GM19463 (cell line): ENCODE measurements at regions not wholly inside any gene's neighbourhood (a gene's known extent, or its start where the extent isn't known, plus 50 kb on each side); places are given as distances from the start of the nearest gene placed in this dataset.

Experiments
- ATAC-seq: cut with Tn5 transposase; IDR thresholded peaks from one replicate; pipeline ENCODE4 v1.9.1; 2021; ENCODE audit warnings: mild to moderate bottlenecking, moderate library complexity; ENCODE audit not compliant: unreplicated experiment

DNA sequence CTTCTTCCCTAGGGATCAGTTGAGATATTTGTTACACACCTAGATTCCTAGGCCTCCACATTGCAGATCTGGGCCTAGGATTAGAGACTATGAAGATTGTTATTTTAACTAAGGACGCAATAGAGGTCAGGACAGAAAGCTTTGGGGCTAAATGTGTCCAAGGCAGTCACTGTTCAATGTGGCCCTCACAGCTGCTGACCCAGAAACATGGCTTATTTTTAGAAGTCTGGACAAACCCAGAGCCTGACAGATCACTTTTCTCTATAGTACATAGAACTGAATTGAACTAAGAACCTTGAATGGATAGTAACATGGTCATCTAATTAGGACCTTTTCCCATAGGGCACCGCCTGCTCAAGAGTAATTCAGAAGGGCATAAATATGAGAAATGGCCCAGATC, 146.6 kb upstream of the AUTS2 start:
- ATAC-seq, result no peak

DNA sequence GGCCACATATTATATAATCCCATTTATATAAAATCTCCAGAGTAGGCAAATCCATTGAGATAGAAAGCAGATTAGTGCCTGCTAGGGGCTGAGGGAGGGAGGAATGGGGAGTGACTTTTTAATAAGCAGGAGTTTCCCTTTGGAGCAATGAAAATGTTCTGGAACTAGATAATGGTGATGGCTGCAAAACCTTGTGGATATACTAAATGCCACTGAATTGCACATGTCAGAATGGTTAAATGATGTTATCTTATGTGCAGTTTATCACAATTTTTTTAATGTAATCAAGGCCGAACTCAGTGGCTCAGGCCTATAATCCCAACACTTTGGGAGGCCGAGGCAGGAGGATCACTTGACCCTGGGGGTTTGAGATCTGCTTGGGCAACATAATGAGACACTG, 145.5 kb upstream of the AUTS2 start:
- no peak for ATAC-seq

GRCh38 chr7:69457595-69458504, 140.4 kb upstream of the AUTS2 start:
- no peak for ATAC-seq

GRCh38 chr7:69464035-69464434, 134.2 kb upstream of the AUTS2 start:
- ATAC-seq, result no peak

- no peak for ATAC-seq
Observed at GRCh38 chr7:69465262-69465661, 133.0 kb upstream of the AUTS2 start.

GRCh38 chr7:69467826-69468225, 130.4 kb upstream of the AUTS2 start:
- no peak for ATAC-seq

DNA sequence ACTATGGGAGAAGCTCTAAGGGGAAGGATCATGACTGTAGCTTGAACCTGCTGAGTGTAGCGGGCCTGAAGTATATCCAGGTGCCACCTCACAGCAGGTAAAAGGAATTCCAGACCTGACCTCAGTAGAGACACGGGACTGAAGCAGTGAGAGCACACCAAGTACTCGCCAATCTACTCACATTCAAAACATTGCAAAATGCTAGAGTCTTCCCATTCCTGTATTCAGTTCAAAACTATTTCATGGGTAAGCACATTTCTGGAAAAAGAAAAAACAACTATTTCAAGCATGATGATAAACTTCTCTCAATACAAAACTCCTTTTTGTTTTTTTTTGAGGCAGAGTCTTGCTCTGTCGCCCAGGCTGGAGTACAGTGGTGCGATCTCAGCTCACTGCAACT, 121.9 kb upstream of the AUTS2 start:
- no peak for ATAC-seq

DNA sequence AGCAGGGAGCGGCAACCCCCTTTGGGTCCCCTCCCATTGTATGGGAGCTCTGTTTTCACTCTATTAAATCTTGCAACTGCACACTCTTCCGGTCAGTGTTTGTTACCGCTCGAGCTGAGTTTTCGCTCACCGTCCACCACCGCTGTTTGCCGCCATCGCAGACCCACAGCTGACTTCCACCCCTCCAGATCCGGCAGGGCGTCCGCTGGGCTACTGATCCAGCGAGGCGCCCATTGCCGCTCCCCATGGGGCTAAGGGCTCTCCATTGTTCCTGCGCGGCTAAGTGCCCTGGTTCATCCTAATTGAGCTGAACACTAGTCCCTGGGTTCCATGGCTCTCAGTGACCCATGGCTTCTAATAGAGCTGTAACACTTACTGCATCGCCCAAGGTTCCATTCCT, 115.6 kb upstream of the AUTS2 start:
- no peak for ATAC-seq

- ATAC-seq, result no peak
Observed at GRCh38 chr7:69489533-69489932, 108.7 kb upstream of the AUTS2 start.

- no peak for ATAC-seq
Observed at GRCh38 chr7:69498671-69499070, 99.6 kb upstream of the AUTS2 start.

- no peak for ATAC-seq
Observed at GRCh38 chr7:69502358-69502757, 95.9 kb upstream of the AUTS2 start.

GRCh38 chr7:69504733-69505420, 93.4 kb upstream of the AUTS2 start:
- no peak for ATAC-seq

DNA sequence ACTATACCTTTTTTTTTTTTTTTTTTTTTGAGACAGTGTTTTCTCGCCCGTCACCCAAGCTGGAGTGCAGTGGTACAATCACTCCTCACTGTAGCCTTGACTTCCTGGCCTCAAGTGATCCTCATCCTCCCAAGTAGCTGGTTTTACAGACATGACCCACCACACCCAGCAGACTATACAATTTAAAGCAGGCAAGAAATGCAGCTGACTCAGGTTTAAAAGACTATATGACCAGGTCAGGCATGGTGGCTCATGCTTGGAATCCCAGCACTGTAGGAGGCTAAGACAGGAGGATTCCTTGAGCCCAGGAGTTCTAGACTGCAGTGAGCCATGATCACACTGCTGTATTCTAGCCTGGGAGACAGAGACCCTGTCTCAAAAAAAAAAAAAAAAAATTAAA, 89.5 kb upstream of the AUTS2 start:
- ATAC-seq, result no peak

DNA sequence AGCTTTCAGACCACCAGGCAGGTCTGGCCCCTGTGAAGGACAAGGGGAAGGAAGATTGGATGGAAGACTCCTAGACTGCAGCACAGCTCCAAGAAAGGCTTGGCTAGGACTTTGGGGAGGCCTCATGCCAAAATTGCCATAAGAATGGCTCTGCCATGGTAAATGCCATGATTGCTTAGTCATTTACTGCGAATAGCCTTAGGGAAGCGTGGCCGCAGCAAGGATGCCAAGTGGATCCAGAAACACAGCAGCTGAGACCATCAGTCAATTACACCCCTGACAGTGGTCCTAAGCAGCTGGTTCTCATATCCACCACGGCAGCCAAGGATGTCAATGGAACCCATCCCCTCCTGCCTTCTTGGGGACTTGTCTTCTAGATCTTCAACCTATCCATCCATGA, 88.2 kb upstream of the AUTS2 start:
- ATAC-seq, result no peak

GRCh38 chr7:69515495-69516212, 82.6 kb upstream of the AUTS2 start:
- no peak for ATAC-seq

DNA sequence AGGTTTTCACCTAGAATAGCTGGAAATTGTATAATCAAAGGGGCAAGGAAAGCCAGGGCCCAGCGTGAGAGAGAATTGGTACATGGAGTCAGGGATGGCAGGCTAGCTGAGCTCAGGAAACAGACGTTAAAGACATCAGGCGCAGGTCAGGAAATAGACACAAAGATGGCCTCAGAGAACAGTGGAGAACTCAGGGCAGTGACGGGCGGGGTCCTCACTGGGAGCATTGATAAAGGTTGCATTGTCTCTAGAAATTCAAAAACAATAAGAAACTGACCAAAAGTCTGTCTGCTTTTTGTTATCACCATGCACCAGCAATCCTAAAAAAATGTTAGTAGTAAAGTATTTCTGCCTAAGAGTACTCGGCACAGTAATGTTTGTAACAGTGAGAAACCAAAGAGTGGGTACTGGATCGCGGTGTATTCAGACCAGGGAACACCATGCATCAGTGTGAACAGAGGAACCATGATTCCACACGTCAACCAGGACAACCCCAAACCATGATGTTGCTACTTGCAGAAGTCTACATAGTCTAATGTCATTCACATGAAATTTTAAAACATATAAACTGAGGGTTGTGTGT, 81.9 kb upstream of the AUTS2 start:
- ATAC-seq, result no peak

GRCh38 chr7:69517985-69518704, 80.1 kb upstream of the AUTS2 start:
- no peak for ATAC-seq

GRCh38 chr7:69518705-69519077, 79.6 kb upstream of the AUTS2 start:
- no peak for ATAC-seq

GRCh38 chr7:69526570-69526969, 71.7 kb upstream of the AUTS2 start:
- no peak for ATAC-seq

GRCh38 chr7:69527706-69528105, 70.6 kb upstream of the AUTS2 start:
- no peak for ATAC-seq

DNA sequence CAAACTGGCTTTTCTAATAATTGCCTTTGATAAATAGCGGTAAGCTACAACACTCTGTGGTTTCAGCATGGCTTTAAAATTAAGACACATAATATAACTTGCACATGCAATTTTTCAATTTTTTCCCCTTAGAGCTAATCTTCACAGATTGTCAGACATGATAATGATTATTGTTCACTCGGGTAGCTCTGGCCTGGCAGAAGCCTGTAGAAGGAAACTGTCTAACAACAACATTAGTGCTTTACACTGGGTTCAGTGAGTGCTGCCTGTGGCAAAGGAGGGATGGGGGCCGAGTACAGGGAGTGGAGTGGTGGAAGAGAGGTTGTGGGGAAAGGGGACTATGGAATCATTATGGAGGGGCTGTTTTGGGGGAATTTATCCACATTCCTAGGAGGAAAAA, 67.2 kb upstream of the AUTS2 start:
- no peak for ATAC-seq
